Activated T-cell treated with anti-CD3 and anti-CD28 coated beads, Interleukin-2, amount 50 U/mL, for 24 hours (primary cell): ENCODE measurements at regions not wholly inside any gene's neighbourhood (a gene's known extent, or its start where the extent isn't known, plus 50 kb on each side); places are given as distances from the start of the nearest gene placed in this dataset.
A peak's percentile ranks its signal among the peaks of the same experiment; 100 is the strongest.

Experiments
- DNase-seq: peaks from one replicate; pipeline ENCODE4 v3.0.0-alpha.2; 2020
- H3K27ac Mint-ChIP-seq: 2 replicates; pipeline ENCODE4 v1.8.0; 2020; ENCODE audit warnings: mild to moderate bottlenecking, mixed read lengths
- H3K27me3 Mint-ChIP-seq: 2 replicates; pipeline ENCODE4 v1.8.0; 2020; ENCODE audit warnings: mixed read lengths
- H3K36me3 Mint-ChIP-seq: 2 replicates; pipeline ENCODE4 v1.8.0; 2020; ENCODE audit warnings: low read depth, mixed read lengths
- H3K4me1 Mint-ChIP-seq: 2 replicates; pipeline ENCODE4 v1.8.0; 2020; ENCODE audit warnings: low read depth, mixed read lengths
- H3K4me3 Mint-ChIP-seq: 2 replicates; pipeline ENCODE4 v1.8.0; 2020; ENCODE audit warnings: mild to moderate bottlenecking, moderate library complexity, mixed read lengths
- H3K9me3 Mint-ChIP-seq: 2 replicates; pipeline ENCODE4 v1.8.0; 2020; ENCODE audit warnings: mixed read lengths

DNA sequence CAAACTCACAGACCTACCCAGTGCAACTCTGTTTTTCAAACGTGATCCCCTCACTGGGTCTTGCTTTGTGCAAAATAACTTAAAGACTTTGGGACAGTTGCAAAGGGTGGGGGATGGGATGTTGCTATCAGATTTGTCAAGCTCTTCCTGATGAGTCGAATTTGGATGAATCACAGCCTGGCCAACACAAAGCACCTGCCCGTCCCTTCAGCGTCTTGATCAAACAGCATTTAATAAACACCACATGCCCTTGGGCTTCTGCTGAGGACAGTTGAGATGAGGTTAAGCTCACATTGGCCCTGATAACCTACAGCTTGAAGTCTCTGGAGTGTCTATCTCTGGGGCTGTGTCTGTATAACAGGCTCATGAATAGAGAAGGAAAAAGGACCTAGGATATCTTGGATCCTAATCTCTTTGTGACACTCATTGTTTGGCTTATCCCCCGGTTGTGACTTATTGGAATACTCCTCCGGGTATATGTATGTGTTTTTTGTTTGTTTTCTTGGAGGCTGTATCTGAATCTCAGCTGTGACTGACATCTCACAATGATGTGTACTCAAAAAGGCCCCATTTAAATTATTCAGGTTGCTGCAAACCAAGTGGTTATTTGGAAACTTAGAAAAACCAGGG is 132.6 kb upstream of the NAMPT start:
- H3K4me1 Mint-ChIP-seq, result peaks cover 59% of the 10 kb centered on the region
- H3K4me3 Mint-ChIP-seq, result no peak overlapping the region
- H3K36me3 Mint-ChIP-seq, result peaks cover 4% of the 10 kb centered on the region

DNA sequence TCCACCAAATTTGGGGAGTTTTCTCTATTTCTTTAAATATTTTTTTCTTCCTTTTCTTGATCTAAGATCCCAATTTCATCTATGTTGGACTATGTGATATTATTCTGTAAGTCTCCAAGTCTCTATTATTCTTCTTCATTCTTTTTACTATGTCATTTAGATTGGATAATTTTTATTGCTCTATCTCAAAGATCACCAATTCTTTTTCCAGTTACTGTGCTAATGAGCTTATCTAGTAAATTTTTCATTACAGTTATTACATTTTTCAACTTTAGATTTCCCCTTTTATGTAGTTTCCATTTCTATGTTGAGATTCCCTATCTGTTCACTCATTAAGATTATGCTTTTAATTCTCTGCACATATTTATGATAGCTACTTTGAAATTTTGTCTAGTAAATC is 131.6 kb upstream of the NAMPT start:
- Mint-ChIP-seq H3K4me1 (peaks cover 50% of the 10 kb centered on the region), H3K27me3 (peaks cover 23% of the 10 kb centered on the region), H3K27ac (no peak overlapping the region), H3K36me3 (peaks cover 4% of the 10 kb centered on the region), H3K4me3 (no peak overlapping the region), H3K9me3 (peaks cover 23% of the 10 kb centered on the region)
- DNase-seq, result no peak

More for the DNA sequence above, 132.6 kb upstream of the NAMPT start:
- DNase-seq, result no peak
- H3K9me3 Mint-ChIP-seq, result peaks cover 24% of the 10 kb centered on the region
- H3K27ac Mint-ChIP-seq, result no peak overlapping the region
- H3K27me3 Mint-ChIP-seq, result peaks cover 14% of the 10 kb centered on the region

- Mint-ChIP-seq H3K27ac (no peak overlapping the region), H3K36me3 (no peaks in the 10 kb centered on the region), H3K4me1 (peaks cover 50% of the 10 kb centered on the region), H3K9me3 (peaks cover 23% of the 10 kb centered on the region), H3K27me3 (peaks cover 33% of the 10 kb centered on the region), H3K4me3 (no peak overlapping the region)
- no peak for DNase-seq
Measured at GRCh38 chr7:106415433-106415832, 130.7 kb upstream of the NAMPT start.

DNA sequence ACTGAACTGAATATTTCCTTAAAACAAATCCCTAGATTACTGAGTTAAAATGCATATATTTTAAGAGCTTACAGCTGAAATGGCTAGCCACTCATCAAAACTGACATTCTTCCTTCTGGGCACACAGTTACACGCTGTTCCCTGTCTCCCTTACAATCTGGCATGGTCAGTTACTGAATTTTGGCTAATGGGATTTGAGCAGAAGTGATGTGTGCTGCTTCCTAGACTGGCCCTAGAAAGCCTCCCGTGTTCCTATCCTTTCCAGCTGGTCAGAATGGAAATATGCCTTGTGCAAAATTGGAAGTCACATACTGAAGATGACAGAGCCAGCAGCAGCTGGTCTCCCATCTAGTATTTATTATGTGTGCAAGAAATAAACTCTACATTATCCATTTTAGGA is 128.7 kb upstream of the NAMPT start:
- Mint-ChIP-seq H3K9me3 (peaks cover 23% of the 10 kb centered on the region), H3K4me1 (peaks cover 35% of the 10 kb centered on the region), H3K27me3 (peaks cover 46% of the 10 kb centered on the region), H3K36me3 (no peaks in the 10 kb centered on the region), H3K4me3 (no peak overlapping the region), H3K27ac (no peak overlapping the region)
- DNase-seq, result no peak

DNA sequence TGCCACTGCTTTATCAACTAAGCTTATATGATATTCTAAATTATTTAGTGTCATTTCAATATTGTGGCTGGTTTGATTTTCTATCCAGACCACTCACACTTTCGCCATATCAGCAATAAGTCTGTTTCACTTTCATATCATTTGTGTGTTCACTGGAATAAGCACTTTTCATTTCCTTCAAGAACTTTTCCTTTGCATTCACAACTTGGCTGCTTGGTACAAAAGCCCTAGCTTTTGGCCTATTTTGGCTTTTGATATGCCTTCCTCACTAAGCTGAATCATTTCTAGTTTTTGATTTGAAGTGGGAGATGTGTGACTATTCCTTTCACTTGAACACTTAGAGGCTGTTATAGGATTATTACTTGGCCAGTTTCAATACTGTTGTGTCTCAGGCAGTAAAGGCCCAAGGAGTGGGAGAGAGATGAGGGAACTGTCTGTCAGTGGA is 120.9 kb upstream of the NAMPT start:
- H3K4me3 Mint-ChIP-seq, result peak overlapping the region; percentile 54
- peaks cover 13% of the 10 kb centered on the region for H3K9me3 Mint-ChIP-seq
- no peak for DNase-seq
- no peaks in the 10 kb centered on the region for H3K36me3 Mint-ChIP-seq
- peak overlapping the region; percentile 96 for H3K27ac Mint-ChIP-seq
- peaks cover 45% of the 10 kb centered on the region for H3K27me3 Mint-ChIP-seq
- H3K4me1 Mint-ChIP-seq, result peaks cover 51% of the 10 kb centered on the region

DNA sequence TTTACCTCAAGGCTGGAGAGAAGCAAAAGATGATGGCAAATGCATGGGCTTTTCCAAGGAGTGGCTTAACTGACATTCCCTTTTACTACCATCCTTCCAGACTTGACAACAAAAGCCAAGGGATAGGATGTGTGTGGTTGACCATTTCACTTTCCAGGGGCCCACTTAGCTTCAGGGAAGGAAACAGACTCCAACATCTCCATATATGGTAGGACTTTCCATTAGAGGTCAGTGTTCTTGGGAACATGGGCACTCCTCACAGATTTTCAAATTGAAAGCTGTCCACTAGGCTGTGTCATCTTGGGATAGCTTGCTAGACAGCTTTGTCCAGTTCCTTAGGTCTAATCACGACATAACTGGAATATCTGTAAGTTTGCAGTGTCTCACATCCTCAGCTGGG is 118.1 kb upstream of the NAMPT start:
- H3K27ac Mint-ChIP-seq, result no peak overlapping the region
- H3K4me3 Mint-ChIP-seq, result no peak overlapping the region
- no peak for DNase-seq
- peaks cover 57% of the 10 kb centered on the region for H3K27me3 Mint-ChIP-seq
- H3K36me3 Mint-ChIP-seq, result no peaks in the 10 kb centered on the region
- H3K4me1 Mint-ChIP-seq, result peaks cover 44% of the 10 kb centered on the region
- peaks cover 17% of the 10 kb centered on the region for H3K9me3 Mint-ChIP-seq

- no peak overlapping the region for H3K27ac Mint-ChIP-seq
- H3K9me3 Mint-ChIP-seq, result peaks cover 17% of the 10 kb centered on the region
- H3K4me3 Mint-ChIP-seq, result no peak overlapping the region
- DNase-seq, result no peak
- no peaks in the 10 kb centered on the region for H3K36me3 Mint-ChIP-seq
- peaks cover 30% of the 10 kb centered on the region for H3K4me1 Mint-ChIP-seq
- peaks cover 71% of the 10 kb centered on the region for H3K27me3 Mint-ChIP-seq
Measured at GRCh38 chr7:106400923-106401322, 116.1 kb upstream of the NAMPT start.

GRCh38 chr7:106398786-106399185 is 114.0 kb upstream of the NAMPT start:
- no peak for DNase-seq
- H3K9me3 Mint-ChIP-seq, result peaks cover 14% of the 10 kb centered on the region
- peaks cover 88% of the 10 kb centered on the region for H3K27me3 Mint-ChIP-seq
- no peak overlapping the region for H3K4me3 Mint-ChIP-seq
- H3K27ac Mint-ChIP-seq, result no peak overlapping the region
- H3K4me1 Mint-ChIP-seq, result peaks cover 15% of the 10 kb centered on the region
- H3K36me3 Mint-ChIP-seq, result no peaks in the 10 kb centered on the region

DNA sequence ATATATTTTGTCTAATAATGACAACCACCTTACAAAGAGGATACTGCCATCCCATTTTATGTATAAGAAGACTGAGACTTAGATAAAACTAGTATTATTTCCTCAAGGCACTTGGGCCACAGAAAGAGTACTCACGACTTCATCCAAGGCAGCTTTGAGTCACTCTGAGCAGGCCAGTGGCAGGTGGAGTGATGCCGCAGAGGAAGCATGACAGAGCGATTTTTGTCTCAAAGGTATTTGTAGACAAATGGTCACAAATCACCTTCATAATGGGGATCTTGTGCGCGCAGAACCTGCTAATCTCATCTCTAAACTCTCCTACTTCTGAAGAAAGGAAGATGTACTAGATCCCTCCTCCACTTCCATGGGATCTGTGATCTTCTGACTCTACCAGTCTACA is 113.2 kb upstream of the NAMPT start:
- Mint-ChIP-seq H3K27me3 (peaks cover 82% of the 10 kb centered on the region), H3K36me3 (no peaks in the 10 kb centered on the region)

GRCh38 chr7:106394526-106394925 is 109.7 kb upstream of the NAMPT start:
- Mint-ChIP-seq H3K27ac (no peak overlapping the region), H3K4me1 (peaks cover 11% of the 10 kb centered on the region), H3K9me3 (peaks cover 4% of the 10 kb centered on the region), H3K27me3 (peaks cover 61% of the 10 kb centered on the region), H3K4me3 (no peak overlapping the region), H3K36me3 (no peaks in the 10 kb centered on the region)
- DNase-seq, result no peak

More for the DNA sequence above, 113.2 kb upstream of the NAMPT start:
- peaks cover 7% of the 10 kb centered on the region for H3K9me3 Mint-ChIP-seq
- no peak for DNase-seq
- no peak overlapping the region for H3K4me3 Mint-ChIP-seq
- H3K4me1 Mint-ChIP-seq, result peaks cover 8% of the 10 kb centered on the region
- H3K27ac Mint-ChIP-seq, result no peak overlapping the region

DNA sequence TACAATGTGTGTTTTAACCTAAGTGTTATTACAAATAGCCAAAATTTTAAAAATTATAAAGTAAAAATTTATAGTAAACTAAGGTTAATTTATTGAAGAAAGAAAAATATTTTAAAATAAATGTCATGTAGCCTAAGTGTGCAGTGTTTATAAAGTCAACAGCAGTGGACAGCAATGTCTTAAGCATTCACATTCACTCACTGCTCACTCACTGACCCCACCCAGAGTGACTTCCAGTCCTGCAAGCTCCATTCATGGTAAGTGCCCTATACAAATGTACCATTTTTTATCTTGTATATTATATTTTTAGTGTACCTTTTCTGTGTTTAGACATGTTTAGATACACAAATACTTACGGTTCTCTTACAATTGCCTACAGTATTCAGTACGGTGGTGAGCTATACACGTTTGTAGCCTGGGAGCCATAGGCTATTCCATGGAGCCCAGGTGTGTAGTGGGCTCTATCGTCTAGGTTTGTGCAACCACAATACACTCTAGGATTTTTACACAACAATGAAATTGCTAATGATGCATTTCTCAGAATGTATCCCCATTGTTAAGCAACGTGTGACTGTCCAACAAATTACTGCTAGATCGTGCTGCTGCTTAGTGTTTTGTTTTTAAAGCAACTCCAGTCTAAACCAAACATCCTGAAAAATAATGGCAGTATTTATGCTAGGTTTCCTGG is 108.9 kb upstream of the NAMPT start:
- peaks cover 53% of the 10 kb centered on the region for H3K27me3 Mint-ChIP-seq
- H3K4me1 Mint-ChIP-seq, result peaks cover 11% of the 10 kb centered on the region
- H3K9me3 Mint-ChIP-seq, result peaks cover 4% of the 10 kb centered on the region
- H3K4me3 Mint-ChIP-seq, result no peak overlapping the region
- H3K36me3 Mint-ChIP-seq, result no peaks in the 10 kb centered on the region
- DNase-seq, result no peak
- no peak overlapping the region for H3K27ac Mint-ChIP-seq

GRCh38 chr7:106392590-106392989 is 107.8 kb upstream of the NAMPT start:
- Mint-ChIP-seq H3K9me3 (no peaks in the 10 kb centered on the region), H3K4me3 (no peak overlapping the region), H3K27me3 (peaks cover 44% of the 10 kb centered on the region), H3K27ac (no peak overlapping the region), H3K4me1 (peaks cover 9% of the 10 kb centered on the region), H3K36me3 (no peaks in the 10 kb centered on the region)
- no peak for DNase-seq

GRCh38 chr7:106392144-106392543 is 107.4 kb upstream of the NAMPT start:
- no peak overlapping the region for H3K27ac Mint-ChIP-seq
- peaks cover 10% of the 10 kb centered on the region for H3K4me1 Mint-ChIP-seq
- no peaks in the 10 kb centered on the region for H3K36me3 Mint-ChIP-seq
- no peaks in the 10 kb centered on the region for H3K9me3 Mint-ChIP-seq
- DNase-seq, result no peak
- H3K4me3 Mint-ChIP-seq, result no peak overlapping the region
- H3K27me3 Mint-ChIP-seq, result peaks cover 40% of the 10 kb centered on the region

DNA sequence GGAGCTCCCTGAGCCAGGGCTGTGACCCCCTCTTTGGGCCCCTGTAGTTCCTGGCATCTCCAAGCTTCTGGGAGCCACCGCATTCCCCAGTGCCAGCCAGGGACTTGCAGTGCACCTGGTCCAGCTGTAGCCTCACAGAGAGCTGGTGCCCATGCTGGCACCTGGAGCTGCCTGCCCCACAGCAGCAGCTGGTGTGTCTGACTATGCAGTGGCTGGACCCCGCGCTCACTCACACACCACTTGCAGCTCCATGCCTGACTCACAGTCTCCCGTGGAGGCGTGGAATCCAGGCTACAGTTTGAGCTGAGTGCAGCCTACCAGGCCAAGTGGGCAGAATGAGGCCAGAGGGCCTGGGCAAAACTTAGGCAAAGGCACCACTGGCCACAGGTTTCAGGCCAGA is 102.2 kb upstream of the NAMPT start:
- no peaks in the 10 kb centered on the region for H3K9me3 Mint-ChIP-seq
- H3K27me3 Mint-ChIP-seq, result peaks cover 8% of the 10 kb centered on the region
- no peaks in the 10 kb centered on the region for H3K36me3 Mint-ChIP-seq
- DNase-seq, result no peak
- H3K27ac Mint-ChIP-seq, result no peak overlapping the region
- peaks cover 10% of the 10 kb centered on the region for H3K4me1 Mint-ChIP-seq
- no peak overlapping the region for H3K4me3 Mint-ChIP-seq

DNA sequence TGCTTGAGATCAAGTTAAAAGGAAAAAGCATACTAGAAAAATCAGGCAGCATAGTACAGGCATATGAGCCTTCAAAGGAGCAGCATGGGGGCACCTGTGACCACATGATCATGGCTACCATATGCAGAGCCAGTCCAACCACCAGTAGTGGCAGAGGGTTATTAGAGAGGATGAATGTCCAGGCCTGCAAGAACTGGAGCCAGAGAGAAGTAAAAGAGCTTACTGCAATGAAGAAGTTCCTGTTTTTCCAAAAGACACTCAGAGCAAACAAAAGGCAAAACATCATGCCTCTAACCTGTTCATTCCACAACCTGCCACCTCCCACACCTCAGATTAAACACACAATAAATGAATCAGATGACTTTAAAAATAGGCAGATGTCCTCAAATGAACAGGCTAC is 99.6 kb upstream of the NAMPT start:
- H3K36me3 Mint-ChIP-seq, result no peaks in the 10 kb centered on the region
- H3K9me3 Mint-ChIP-seq, result no peaks in the 10 kb centered on the region
- peaks cover 5% of the 10 kb centered on the region for H3K27me3 Mint-ChIP-seq
- H3K4me1 Mint-ChIP-seq, result peaks cover 17% of the 10 kb centered on the region
- no peak overlapping the region for H3K4me3 Mint-ChIP-seq
- DNase-seq, result no peak
- H3K27ac Mint-ChIP-seq, result no peak overlapping the region
